Suprapubic skin (tissue), 4 donors: ENCODE measurements at regions not wholly inside any gene's neighbourhood (a gene's known extent, or its start where the extent isn't known, plus 50 kb on each side); places are given as distances from the start of the nearest gene placed in this dataset.

Experiments used
- EP300 ChIP-seq: sonication (generic); formaldehyde crosslinking; IDR thresholded peaks from one replicate; pipeline ENCODE4 v1.6.1; 2017; ENCODE audit warnings: antibody characterized with exemption
- POLR2AphosphoS5 ChIP-seq, 3 donors: sonication (generic); formaldehyde crosslinking; IDR thresholded peaks; one replicate each; pipeline ENCODE4 v1.6.1; 2017; ENCODE audit warnings: antibody characterized with exemption in 3 of 3
- TF ChIP-seq, protein P1 (sequence below), 2 donors: fragments of 200-600 bp in 1 of 2; fragments of 450-650 bp in 1 of 2; sonication (generic) in 1 of 2; IDR thresholded peaks; one replicate each; pipeline ENCODE4 v1.5.1; 2016 to 2019; ENCODE audit warnings: antibody characterized with exemption in 2 of 2, mild to moderate bottlenecking in 1 of 2, moderate library complexity in 1 of 2

DNA sequence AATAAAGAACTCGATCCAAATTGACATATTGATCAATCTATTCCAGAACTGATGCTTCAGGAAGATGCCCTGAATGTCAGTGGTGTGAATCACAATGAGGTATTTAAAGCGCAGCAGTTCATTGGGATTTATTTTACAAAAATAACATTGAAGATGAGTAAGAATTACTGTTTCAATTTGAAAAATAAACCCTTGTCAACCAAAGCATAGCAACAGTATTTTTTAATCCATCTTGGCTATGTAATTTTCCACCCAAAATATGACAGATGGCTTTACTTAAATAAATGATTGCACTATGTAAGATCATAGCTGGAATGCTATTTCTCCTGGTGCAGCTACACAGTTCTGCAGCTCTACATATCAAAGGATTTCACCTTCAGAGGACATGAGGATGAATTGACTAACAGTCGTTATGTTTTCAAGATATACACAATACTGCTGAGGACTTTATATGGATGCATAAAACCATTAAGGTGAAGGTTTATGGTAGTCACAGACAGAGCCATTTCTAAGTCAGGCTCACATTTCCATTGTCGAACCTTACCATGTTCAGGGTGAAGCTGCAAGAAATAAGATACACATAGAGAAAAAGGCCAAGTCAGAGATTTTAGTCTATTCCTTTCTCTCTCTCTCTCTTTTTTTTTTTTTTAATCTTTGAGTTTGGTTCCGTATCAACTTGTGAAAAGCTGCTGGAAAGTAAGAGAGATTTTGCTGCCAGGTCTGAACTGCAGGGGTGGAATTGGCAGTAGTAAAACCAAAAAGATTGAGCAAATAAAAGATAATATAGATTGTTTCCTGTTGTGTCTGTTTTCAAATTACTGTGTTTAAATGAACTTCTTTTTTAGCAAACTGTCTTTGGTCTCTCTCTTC is 398.0 kb upstream of the CDH20 start:
- TF ChIP-seq, protein P1, sequence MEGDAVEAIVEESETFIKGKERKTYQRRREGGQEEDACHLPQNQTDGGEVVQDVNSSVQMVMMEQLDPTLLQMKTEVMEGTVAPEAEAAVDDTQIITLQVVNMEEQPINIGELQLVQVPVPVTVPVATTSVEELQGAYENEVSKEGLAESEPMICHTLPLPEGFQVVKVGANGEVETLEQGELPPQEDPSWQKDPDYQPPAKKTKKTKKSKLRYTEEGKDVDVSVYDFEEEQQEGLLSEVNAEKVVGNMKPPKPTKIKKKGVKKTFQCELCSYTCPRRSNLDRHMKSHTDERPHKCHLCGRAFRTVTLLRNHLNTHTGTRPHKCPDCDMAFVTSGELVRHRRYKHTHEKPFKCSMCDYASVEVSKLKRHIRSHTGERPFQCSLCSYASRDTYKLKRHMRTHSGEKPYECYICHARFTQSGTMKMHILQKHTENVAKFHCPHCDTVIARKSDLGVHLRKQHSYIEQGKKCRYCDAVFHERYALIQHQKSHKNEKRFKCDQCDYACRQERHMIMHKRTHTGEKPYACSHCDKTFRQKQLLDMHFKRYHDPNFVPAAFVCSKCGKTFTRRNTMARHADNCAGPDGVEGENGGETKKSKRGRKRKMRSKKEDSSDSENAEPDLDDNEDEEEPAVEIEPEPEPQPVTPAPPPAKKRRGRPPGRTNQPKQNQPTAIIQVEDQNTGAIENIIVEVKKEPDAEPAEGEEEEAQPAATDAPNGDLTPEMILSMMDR (IDR thresholded peaks at IDR 0.05), result no peak
- TF ChIP-seq EP300, result no peak
- no peak for TF ChIP-seq POLR2AphosphoS5 (IDR thresholded peaks at IDR 0.05)
